Nephron progenitor cell (in vitro differentiated cells): ENCODE measurements at regions not wholly inside any gene's neighbourhood (a gene's known extent, or its start where the extent isn't known, plus 50 kb on each side); places are given as distances from the start of the nearest gene placed in this dataset.

Experiments
- DNase-seq: peaks from one replicate; pipeline ENCODE4 v3.0.0; 2021
- H3K27ac Mint-ChIP-seq: 2 replicates; pipeline ENCODE4 v1.8.0; 2021; ENCODE audit warnings: mild to moderate bottlenecking, moderate library complexity, mixed read lengths
- H3K27me3 Mint-ChIP-seq: 2 replicates; pipeline ENCODE4 v1.8.0; 2021; ENCODE audit warnings: mild to moderate bottlenecking, low read depth, mixed read lengths; ENCODE audit not compliant: poor library complexity
- H3K36me3 Mint-ChIP-seq: 2 replicates; pipeline ENCODE4 v1.8.0; 2021; ENCODE audit warnings: low read depth, mixed read lengths
- H3K4me1 Mint-ChIP-seq: 2 replicates; pipeline ENCODE4 v1.8.0; 2021; ENCODE audit warnings: mixed read lengths
- H3K4me3 Mint-ChIP-seq: 2 replicates; pipeline ENCODE4 v1.8.0; 2021; ENCODE audit warnings: mild to moderate bottlenecking, moderate library complexity, mixed read lengths
- H3K9me3 Mint-ChIP-seq: 2 replicates; pipeline ENCODE4 v1.8.0; 2021; ENCODE audit warnings: mild to moderate bottlenecking, moderate library complexity, mixed read lengths
- TF ChIP-seq, protein P1 (sequence below): fragments of 200-600 bp; sonication (generic); IDR thresholded peaks from 2 replicates; pipeline ENCODE4 v1.5.0; 2021; ENCODE audit warnings: antibody characterized with exemption

DNA sequence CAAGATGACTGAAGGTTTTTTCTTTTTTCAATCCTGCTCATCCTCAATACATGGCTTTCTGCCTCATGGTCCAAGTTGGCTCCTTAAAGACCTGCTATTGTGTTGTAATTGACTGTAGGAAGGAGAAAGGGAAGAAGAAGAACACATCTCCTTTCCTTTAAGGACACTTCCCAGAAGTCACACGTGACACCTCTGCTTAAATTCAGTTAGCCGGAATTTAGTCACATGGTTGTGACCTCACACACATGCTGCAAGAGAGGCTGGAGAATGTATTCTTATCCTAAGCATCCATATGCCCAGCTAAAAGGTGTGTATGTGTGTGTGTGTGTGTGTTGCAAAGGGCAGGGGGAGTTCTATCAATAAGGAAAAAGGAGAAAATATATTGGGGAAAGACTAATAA is 185.8 kb upstream of the IL12A start:
- peaks cover 4% of the 10 kb centered on the region for H3K4me1 Mint-ChIP-seq
- H3K36me3 Mint-ChIP-seq, result no peaks in the 10 kb centered on the region
- no peak overlapping the region for H3K4me3 Mint-ChIP-seq
- no peak overlapping the region for H3K27ac Mint-ChIP-seq
- TF ChIP-seq, protein P1, sequence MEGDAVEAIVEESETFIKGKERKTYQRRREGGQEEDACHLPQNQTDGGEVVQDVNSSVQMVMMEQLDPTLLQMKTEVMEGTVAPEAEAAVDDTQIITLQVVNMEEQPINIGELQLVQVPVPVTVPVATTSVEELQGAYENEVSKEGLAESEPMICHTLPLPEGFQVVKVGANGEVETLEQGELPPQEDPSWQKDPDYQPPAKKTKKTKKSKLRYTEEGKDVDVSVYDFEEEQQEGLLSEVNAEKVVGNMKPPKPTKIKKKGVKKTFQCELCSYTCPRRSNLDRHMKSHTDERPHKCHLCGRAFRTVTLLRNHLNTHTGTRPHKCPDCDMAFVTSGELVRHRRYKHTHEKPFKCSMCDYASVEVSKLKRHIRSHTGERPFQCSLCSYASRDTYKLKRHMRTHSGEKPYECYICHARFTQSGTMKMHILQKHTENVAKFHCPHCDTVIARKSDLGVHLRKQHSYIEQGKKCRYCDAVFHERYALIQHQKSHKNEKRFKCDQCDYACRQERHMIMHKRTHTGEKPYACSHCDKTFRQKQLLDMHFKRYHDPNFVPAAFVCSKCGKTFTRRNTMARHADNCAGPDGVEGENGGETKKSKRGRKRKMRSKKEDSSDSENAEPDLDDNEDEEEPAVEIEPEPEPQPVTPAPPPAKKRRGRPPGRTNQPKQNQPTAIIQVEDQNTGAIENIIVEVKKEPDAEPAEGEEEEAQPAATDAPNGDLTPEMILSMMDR, result no peak
- peaks cover 3% of the 10 kb centered on the region for H3K27me3 Mint-ChIP-seq
- no peaks in the 10 kb centered on the region for H3K9me3 Mint-ChIP-seq
- no peak for DNase-seq

DNA sequence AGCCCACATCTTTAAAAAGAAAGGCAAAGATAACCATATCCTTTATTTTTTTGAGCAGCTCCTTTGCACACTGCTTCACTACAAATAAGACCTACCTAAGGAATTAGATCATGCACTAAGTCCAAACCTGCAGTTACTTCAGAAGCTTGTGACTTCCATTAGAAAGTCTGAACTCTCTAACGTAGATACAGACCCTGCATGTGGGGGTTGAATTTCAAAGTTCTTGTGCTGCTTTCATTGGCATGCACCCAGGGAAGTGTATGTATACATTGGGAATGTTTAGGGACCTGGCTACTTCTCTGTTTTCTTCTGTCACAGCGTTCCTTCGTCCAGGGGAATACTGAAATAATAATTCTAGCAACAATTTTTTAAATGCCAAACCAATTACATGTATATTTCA is 185.2 kb upstream of the IL12A start:
- peaks cover 3% of the 10 kb centered on the region for H3K27me3 Mint-ChIP-seq
- H3K27ac Mint-ChIP-seq, result no peak overlapping the region
- H3K4me1 Mint-ChIP-seq, result peaks cover 4% of the 10 kb centered on the region
- no peaks in the 10 kb centered on the region for H3K9me3 Mint-ChIP-seq
- no peak for DNase-seq
- no peak overlapping the region for H3K4me3 Mint-ChIP-seq
- TF ChIP-seq, protein P1, result no peak
- no peaks in the 10 kb centered on the region for H3K36me3 Mint-ChIP-seq

DNA sequence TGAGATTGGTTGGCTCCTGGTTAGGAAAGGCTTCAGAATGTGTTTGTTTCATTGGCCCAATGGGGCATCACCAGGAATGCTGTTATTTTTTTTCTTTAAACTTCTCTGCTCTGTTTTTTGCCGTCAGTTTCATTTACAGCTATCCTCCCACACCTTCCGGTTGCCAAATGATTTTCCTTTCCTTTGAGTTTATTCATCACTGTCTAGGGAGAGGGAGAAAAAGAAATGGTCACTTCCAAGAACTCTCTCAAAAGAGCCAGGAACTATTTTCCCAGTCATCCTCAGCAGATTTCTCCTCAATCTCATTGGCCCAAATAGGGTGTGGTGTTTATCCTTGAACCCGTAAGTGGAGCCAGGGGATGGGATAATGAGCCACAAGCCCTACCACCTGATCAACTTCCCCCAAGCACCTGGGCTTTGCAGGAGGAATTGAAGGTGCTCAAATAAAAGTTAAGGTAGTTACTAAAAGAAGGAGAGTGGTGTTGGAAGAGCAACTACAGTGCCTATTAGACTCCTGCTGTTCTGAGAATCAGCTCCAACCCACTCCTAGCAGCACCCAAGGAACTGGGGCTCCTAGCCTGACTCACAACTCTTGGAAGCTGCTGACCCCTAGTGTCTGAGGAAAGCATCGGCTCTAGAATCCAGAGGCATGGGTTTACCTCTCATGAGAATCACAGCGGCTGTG is 183.8 kb upstream of the IL12A start:
- H3K27me3 Mint-ChIP-seq, result no peaks in the 10 kb centered on the region
- H3K4me3 Mint-ChIP-seq, result no peak overlapping the region
- TF ChIP-seq, protein P1, result peak; percentile 77
- no peaks in the 10 kb centered on the region for H3K36me3 Mint-ChIP-seq
- peaks cover 4% of the 10 kb centered on the region for H3K4me1 Mint-ChIP-seq
- H3K27ac Mint-ChIP-seq, result no peak overlapping the region
- H3K9me3 Mint-ChIP-seq, result no peaks in the 10 kb centered on the region
- peak; percentile 60 for DNase-seq

DNA sequence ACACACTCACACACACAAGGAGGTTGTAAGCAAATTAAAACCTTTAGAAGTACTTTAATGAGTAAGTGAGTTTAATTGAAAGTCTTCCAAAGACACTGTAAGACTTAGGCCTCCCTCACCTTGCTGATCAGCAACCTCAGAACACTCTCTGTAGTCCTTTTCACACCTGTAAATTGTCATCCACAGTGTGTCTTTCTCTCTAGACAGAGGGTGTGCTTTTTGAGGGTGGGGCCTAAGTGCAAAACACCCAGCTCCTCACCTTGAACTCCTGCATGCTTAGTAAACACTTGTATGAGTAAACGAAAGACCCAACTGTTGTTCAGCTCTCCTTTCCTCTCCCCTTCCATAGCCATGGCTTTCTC is 183.2 kb upstream of the IL12A start:
- H3K9me3 Mint-ChIP-seq, result no peaks in the 10 kb centered on the region
- H3K4me1 Mint-ChIP-seq, result peaks cover 4% of the 10 kb centered on the region
- no peaks in the 10 kb centered on the region for H3K27me3 Mint-ChIP-seq
- TF ChIP-seq, protein P1, result no peak
- H3K27ac Mint-ChIP-seq, result no peak overlapping the region
- H3K36me3 Mint-ChIP-seq, result no peaks in the 10 kb centered on the region
- no peak overlapping the region for H3K4me3 Mint-ChIP-seq
- no peak for DNase-seq

DNA sequence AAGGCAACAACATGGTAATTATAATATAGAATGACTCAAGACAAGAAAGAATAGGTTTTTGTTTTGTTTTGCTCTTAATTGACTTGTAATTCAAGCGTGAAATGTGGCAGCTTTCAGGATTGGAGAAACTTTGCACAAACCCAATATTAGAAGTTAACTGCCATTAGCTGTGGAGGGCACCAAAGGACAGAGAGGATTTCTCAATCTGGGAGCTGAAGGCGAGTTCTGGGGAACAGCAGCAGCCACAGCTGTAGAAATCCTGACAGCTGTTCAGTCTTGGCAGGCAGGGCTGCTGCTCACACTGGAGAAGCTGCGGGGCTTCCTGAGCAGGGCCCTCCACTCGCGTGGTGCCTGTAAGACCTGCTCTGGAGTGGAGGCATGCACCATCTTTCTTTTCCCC is 182.2 kb upstream of the IL12A start:
- no peak overlapping the region for H3K27ac Mint-ChIP-seq
- no peaks in the 10 kb centered on the region for H3K36me3 Mint-ChIP-seq
- TF ChIP-seq, protein P1, result no peak
- H3K9me3 Mint-ChIP-seq, result no peaks in the 10 kb centered on the region
- no peak overlapping the region for H3K4me3 Mint-ChIP-seq
- DNase-seq, result no peak
- no peaks in the 10 kb centered on the region for H3K27me3 Mint-ChIP-seq
- H3K4me1 Mint-ChIP-seq, result peaks cover 4% of the 10 kb centered on the region
